ENCODE measurements at regions not wholly inside any gene's neighbourhood (a gene's known extent, or its start where the extent isn't known, plus 50 kb on each side); places are given as distances from the start of the nearest gene placed in this dataset.

DNA sequence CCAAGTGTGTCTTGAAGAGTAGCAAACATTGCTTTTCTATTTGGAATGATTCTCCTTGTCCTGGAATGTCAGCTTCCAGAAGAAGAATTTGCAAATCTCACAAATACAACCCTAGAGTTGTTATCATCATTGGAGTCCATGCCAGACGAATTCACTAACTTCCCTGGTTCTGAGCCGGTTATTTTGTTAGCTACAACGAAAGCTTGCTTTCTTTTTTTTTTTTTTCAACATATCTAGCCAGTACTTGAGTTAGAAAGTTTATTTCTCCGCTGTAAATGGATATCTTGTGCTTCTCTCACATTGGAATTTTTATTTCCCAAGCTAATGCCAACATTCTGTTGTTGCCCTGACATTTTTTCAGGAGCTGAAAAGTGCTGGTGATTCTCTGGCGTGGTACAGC is 138.1 kb upstream of the POM121L12 start:
- Histone ChIP-seq H3K27me3 (no peaks in the 10 kb centered on the region), H3K36me3 (ENCODE audit: low read depth, missing control alignments) (no peaks in the 10 kb centered on the region), H3K27ac (no peak overlapping the region), H3K9me3 (no peaks in the 10 kb centered on the region), H3K4me3 (no peak overlapping the region), H3K4me1 (no peaks in the 10 kb centered on the region)
- WGBS, 2 donors = 54 to 59% methylated on average over 5 of the region's 5 CpGs
- intact Hi-C loops (cut with DNase I; ENCODE audit: low total_unique reads) = no loop called here
- no peak for TF ChIP-seq CTCF (IDR thresholded peaks at IDR 0.05)
- no peak for TF ChIP-seq POLR2A (IDR thresholded peaks at IDR 0.05)
- DNase-seq = no peak

DNA sequence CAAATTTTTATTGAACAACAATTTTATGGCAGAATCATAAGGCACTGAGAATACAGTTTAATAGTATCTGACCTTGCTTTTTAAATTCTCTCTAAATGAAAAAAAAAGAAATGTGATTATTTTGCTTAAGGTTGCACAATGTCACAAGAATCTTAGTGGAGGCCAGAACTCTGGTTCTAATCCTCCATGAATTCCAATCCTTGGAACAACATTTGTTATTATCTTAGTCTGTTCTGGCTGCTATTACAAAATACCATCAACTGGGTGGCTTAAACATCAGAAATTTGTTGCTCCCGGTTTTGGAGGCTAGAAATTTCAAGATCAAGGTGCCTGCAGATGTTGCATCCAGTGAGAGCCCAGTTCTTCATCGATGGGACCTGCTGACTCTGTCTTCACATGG is 158.2 kb upstream of the POM121L12 start:
- TF ChIP-seq CTCF (IDR thresholded peaks at IDR 0.05) = no peak
- no peak for TF ChIP-seq POLR2A (IDR thresholded peaks at IDR 0.05)
- H3K4me1 ChIP-seq = no peaks in the 10 kb centered on the region
- no peaks in the 10 kb centered on the region for H3K9me3 ChIP-seq
- 46 to 69% methylated on average over 2 of the region's 2 CpGs for WGBS, 2 donors
- no peaks in the 10 kb centered on the region for H3K36me3 ChIP-seq (ENCODE audit: low read depth, missing control alignments)
- H3K27me3 ChIP-seq = no peaks in the 10 kb centered on the region
- no peak overlapping the region for H3K4me3 ChIP-seq
- no peak overlapping the region for H3K27ac ChIP-seq
- no peak for DNase-seq
- intact Hi-C loops (cut with DNase I; ENCODE audit: low total_unique reads) = no loop called here

GRCh38 chr7:52876402-52876801 is 159.0 kb upstream of the POM121L12 start:
- intact Hi-C loops (cut with DNase I; ENCODE audit: low total_unique reads) = no loop called here
- TF ChIP-seq CTCF (IDR thresholded peaks at IDR 0.05) (no peak), POLR2A (IDR thresholded peaks at IDR 0.05) (no peak)
- DNase-seq = no peak
- H3K4me1 ChIP-seq = no peaks in the 10 kb centered on the region
- H3K27me3 ChIP-seq = no peaks in the 10 kb centered on the region
- no peaks in the 10 kb centered on the region for H3K9me3 ChIP-seq
- no peak overlapping the region for H3K27ac ChIP-seq
- H3K4me3 ChIP-seq = no peak overlapping the region
- WGBS, 2 donors = 77 to 79% methylated on average over 3 of the region's 3 CpGs
- no peaks in the 10 kb centered on the region for H3K36me3 ChIP-seq (ENCODE audit: low read depth, missing control alignments)

- Histone ChIP-seq H3K9me3 (no peaks in the 10 kb centered on the region), H3K36me3 (ENCODE audit: low read depth, missing control alignments) (no peaks in the 10 kb centered on the region), H3K27ac (peak overlapping the region; percentile 59 to 65), H3K4me1 (peaks cover 5% of the 10 kb centered on the region), H3K4me3 (no peak overlapping the region), H3K27me3 (no peaks in the 10 kb centered on the region)
- no peak for TF ChIP-seq CTCF (IDR thresholded peaks at IDR 0.05)
- TF ChIP-seq POLR2A (IDR thresholded peaks at IDR 0.05) = no peak
- intact Hi-C loops (cut with DNase I; ENCODE audit: low total_unique reads) = no loop called here
- peak; percentile 50 for DNase-seq
- 12 to 21% methylated on average over 2 of the region's 2 CpGs for WGBS, 2 donors
These were observed 171.8 kb upstream of the POM121L12 start for GRCh38 chr7:52863652-52864051.

DNA sequence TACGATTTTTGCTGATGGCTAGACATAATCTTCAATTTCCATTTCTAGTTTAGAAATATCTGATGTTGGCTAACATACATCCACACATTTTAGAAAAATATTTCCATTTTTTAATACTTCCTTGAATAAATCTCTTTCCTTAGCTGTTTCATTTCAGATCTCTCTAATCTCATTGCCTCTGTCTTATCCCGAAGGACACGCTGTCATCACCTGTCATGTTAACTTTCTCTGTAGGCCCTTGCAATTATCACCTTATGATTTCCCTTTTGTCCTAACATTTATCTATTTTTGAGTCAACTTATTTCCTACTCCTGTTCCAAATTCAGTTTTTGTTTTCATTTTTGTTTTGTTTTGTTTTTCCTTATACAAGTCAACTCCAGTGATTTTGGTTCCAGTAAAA is 173.1 kb upstream of the POM121L12 start:
- intact Hi-C loops (cut with DNase I; ENCODE audit: low total_unique reads) = no loop called here
- H3K4me3 ChIP-seq = no peak overlapping the region
- no peak for DNase-seq
- no peaks in the 10 kb centered on the region for H3K9me3 ChIP-seq
- H3K27me3 ChIP-seq = no peaks in the 10 kb centered on the region
- 82% methylated on average over 3 of the region's 3 CpGs for WGBS, 2 donors
- no peaks in the 10 kb centered on the region for H3K36me3 ChIP-seq (ENCODE audit: low read depth, missing control alignments)
- TF ChIP-seq POLR2A (IDR thresholded peaks at IDR 0.05) (no peak), CTCF (IDR thresholded peaks at IDR 0.05) (no peak)
- peaks cover 5% of the 10 kb centered on the region for H3K4me1 ChIP-seq
- H3K27ac ChIP-seq = no peak overlapping the region

Data from testis (tissue), 2 donors.